Activated gamma-delta T cell treated with anti-CD3 and anti-CD28 coated beads, Interleukin-2, amount 50 U/mL, for 16 hours (primary cell): ENCODE measurements at regions not wholly inside any gene's neighbourhood (a gene's known extent, or its start where the extent isn't known, plus 50 kb on each side); places are given as distances from the start of the nearest gene placed in this dataset.

Experiments used
- DNase-seq: peaks from one replicate; pipeline ENCODE4 v3.0.0-alpha.2; 2020; ENCODE audit warnings: low read depth

- DNase-seq, result no peak
These were observed 385.6 kb downstream of the GRIN2B start for GRCh38 chr12:13595536-13596443.

DNA sequence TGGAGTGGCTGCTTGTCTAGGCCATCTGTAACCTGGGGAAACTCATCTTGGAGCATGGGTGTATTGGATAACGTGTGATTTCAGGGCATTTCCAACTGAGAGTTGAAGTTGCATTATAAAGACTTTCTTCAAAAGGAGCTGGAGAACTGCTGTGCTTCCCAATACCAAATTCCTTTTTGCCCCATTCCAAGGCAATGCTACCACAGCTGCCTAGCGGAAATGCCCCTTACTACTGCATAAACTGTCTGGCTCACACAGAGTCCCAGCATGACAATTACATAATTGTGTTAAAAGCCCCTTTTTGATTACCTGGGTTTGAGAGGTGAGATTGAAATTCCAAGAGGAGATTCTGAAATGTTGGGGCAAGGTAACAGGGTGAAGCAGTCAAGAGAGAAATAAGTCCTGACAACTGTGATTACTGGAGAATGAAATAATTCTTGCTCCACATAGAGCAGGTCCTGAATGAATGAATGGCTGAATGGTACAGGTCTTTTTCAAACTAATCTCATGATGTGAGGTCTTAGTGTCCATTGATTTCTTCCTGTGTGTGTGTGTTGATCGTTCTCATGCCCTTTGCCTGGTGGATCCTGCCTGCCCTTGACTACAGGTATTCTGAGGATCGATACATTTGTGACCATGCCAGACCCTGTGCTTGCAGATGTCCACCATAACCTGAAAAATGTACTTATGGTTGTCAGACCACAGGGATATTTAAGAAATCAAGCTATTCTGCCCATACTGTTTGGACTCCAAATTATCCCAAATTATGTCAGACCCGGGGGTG lies 386.5 kb downstream of the GRIN2B start:
- no peak for DNase-seq

- no peak for DNase-seq
These were observed 389.1 kb downstream of the GRIN2B start for GRCh38 chr12:13592063-13592942.

DNA sequence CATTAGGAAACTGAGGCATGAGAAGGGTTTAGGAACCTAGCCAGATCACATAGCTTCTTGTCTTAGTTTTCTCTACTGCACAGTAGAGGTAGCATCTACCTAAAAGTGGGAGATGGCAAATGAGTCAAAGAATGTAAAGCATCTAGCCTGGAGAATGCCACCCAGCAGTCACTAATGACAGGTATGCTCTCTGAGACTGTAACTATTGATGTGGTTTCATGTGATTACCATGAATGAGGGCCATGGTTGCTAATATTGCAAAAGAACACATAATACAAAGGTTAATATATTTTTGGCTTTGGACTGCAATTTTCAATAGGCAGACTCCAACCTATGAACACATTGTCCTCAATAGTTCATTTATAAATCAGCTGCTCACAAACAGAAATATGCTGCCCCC lies 389.9 kb downstream of the GRIN2B start:
- no peak for DNase-seq

GRCh38 chr12:13591059-13591458 lies 390.3 kb downstream of the GRIN2B start:
- DNase-seq, result no peak

DNA sequence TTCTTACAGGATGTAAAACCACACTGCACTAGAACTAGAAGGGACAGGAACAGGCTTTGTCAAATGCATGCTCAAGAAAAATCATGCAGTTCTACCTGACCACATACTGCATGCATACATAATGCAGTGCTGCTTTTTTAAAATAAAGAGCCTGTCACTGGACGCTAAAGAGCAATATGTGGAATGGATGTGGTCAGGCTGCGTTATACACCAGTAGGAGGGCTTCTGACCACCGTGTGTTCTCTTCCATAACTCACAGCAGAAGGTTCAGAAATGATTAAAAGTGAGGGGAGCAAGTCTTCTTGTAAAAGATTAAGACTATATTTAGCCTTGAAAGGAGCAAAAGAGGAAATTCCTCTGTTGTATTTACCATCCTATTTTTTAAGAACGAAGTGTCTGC lies 392.0 kb downstream of the EMP1 start:
- no peak for DNase-seq

DNA sequence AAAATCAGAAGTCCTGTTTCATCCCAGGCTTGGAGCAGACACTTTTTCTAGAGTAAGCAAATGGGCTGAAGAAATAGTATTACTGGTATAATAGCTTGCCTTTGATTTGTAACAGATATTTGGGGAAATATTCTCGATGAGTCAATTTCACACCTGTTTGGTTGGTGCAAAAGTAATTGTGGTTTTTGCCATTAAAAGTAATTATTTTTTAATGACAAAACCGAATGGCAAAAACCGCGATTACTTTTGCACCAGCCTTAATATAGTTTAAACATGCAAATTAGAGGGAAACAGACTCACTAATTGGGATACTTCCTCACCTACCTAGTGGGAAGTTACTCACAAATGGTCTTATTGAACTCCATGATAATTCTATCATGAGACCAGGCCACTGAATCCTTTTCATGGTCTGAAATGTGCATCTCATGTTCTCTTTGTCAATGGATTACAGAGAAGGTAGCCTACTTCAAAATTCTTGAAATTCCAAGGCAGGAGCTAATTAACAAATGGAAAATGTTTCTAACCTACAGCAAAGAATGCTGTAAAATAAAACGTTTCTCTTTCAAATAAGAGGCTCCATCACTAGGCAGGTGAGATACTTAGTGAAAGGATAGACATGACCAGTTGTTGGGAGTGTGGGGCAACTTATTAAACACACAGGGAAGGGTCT lies 391.3 kb downstream of the EMP1 start:
- no peak for DNase-seq

DNA sequence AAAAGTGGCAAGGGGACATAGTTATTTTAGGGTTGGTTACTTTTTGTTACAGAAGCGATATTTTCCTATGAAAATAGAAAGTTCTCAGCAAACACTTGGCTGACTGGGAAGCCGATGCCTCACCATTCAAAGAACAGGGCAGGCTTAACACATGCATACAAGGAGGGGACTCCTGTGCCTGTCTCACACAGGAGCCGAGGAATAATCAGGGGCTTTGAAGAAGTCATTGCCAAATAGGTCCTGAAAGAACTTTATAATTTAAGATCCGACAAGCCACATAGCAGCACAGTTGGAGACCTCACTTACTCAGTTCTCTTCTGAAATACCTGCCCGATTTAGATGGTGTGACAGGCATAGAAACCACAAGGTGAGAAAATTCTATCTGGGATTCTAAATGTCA lies 389.8 kb downstream of the EMP1 start:
- DNase-seq, result no peak

DNA sequence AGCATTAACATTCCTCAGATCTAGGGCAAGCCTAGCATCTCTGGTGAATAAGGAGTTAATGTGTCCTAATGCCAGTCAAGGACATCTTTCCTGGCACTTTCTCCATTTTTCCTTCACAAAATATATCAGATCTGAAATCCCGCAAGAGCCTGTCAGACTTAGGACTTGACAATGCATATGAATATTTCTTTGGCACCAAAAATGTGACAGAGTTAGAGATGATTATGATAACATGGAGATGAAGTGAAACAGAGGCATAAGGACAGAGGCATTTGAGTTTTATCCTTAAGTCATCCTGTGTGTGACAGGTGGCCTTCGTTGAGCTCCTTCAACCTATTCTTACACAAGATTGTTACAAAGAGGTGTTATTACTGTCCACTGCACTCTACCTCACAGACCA lies 388.0 kb downstream of the EMP1 start:
- no peak for DNase-seq

DNA sequence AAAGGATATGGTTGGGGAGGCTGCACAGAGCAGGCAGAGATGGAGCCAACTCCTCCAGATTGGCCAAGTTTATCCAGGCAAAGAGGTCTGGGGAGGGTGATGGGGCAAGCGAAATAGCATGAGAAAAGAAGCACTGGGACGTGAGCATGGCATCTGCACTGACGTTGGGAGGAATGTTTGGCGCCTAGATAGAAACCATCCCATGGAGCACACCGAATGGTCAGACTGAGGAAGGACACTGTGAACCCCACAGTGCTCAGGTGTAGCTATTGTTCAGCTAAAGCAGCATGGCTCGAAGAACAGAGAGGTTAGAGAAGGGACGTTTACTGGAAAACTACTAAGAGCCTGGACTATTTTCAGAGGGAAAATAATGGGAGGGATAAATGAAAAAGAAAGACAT lies 387.1 kb downstream of the EMP1 start:
- DNase-seq, result no peak

DNA sequence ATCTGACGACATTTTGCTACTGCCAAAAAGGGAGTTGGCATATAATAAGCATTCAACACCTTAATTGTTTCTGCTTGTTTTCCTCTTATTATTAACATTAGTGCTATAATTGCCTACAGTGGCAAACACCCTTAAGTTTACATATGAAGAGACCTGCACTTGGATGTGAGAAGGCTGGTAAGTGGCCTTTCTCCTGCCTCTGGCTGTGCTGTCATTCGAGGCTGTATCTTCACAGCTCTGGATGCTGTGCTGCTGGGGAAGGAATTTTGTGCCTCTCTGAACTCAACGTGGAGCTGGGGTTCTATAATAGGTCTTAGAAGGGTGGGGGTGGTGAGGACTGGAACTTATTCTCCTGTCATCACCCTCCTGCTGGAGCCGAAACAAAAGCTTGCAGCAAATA lies 385.9 kb downstream of the EMP1 start:
- no peak for DNase-seq

- no peak for DNase-seq
These were observed 384.5 kb downstream of the EMP1 start for GRCh38 chr12:13581031-13581430.

DNA sequence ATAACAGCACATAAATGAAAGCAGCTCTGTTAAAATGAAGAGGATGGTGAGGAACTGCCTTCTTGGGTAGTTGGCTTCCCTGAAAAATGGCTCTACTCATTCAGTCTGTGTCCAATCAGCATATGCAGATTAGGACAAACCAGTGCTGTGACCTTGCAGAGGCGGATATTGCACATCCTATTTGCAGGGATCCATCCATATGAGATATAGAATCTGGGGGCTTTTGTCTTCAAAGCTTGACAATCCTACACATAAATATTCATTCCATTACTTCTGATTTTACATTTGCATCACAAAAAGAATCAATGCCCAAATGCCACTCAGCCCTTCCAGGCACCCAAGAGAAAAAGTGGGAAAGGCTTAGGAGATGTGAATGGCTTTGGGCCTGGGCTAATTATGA lies 383.7 kb downstream of the EMP1 start:
- DNase-seq, result no peak

GRCh38 chr12:13576935-13577500 lies 380.5 kb downstream of the EMP1 start:
- DNase-seq, result no peak

DNA sequence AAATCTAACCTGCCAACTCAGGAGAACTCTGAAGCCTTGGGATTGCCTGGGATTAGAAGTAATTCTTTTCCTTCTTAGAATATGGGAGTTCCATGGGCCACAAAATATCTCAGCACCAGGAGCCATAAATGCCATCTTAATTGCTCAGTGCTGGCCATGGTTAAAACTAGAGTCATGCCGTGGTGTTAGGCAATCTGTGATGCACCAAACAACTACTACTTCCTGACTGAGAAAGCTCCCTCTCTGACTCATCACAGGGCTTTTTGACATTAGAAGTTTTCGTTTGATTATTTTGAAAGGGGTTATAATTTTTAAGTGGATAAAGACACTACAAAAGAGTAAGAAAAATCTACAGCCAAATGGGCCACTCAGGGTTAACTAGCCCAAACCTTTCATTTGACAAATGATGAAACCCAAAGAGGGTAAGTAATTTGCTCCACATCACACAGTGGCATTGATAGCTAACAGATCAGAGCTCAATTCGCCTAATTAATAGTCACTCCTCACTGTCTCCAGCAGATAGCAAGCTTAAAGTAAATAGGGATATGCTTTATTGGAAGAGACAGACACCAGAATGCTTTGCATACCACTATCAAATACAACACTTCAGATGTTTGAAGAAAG lies 377.3 kb downstream of the EMP1 start:
- no peak for DNase-seq

DNA sequence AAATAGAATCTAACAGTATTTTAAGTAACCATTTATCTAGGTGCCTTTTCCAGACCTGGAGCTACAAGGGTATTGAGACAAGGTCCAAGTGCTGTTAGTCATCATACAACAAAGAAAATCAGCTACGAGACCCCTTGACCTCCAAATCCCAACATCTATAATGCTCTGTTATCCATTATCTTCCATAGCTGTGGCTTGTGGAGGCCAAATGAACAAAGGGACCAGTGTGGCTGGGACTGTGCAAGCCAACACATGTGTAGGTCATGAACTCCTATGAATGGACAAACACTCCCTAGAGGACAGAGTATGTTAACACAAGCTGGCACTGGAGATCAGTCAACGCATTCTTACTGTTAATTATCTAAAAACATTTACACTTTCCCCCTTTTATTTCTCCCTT lies 374.5 kb downstream of the EMP1 start:
- DNase-seq, result no peak

DNA sequence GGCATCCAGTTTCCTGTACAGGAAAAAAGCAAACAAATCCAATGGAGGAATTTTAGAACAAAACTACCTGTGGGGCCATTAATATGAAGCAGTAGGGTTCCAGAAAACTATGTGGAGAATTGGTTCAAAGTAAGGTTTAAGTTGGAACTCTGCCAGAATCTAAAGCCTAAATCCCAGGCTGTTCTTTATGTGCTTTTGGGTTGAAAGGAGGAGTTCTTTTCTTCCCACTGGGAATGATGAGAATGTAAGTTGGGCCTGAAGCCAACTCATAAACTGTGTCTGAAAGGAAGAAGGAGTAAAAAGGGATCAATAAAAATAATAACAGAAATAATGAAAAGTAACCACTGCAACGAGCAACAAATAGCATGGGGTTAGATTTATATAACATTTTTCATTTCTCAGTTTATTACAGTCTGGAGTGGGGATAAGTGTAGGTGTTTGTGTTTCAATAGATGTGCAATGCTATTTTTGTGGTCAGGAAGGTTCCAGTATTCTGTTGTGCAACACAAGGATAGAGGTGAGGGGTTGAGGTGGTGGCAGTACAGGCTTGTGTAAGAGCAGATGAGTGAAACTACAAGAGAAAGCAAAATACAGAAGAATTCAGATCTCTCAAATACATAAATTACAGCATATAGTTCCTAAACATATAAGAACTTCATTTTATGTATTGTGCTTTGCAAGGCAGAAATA lies 373.6 kb downstream of the EMP1 start:
- no peak for DNase-seq

DNA sequence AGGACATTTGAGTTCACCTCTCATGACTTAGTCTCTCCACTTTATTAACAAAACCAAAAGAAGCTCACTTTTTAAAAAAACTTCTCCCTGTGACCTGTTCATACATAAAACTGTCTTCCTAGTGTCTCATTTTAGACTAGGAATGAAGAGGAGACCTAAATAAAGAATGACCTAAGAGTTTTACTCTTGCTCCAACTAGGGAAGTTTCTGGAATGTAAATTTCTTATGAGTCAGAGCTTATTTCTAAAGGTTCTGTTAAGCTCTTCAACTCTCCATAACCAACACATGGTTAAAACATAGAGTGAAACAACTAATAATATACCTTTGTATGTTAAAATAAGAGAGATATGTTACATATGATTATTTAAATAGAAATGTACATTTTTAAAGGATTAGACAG lies 369.8 kb downstream of the EMP1 start:
- no peak for DNase-seq

GRCh38 chr12:13564266-13564810 lies 367.8 kb downstream of the EMP1 start:
- DNase-seq, result no peak

DNA sequence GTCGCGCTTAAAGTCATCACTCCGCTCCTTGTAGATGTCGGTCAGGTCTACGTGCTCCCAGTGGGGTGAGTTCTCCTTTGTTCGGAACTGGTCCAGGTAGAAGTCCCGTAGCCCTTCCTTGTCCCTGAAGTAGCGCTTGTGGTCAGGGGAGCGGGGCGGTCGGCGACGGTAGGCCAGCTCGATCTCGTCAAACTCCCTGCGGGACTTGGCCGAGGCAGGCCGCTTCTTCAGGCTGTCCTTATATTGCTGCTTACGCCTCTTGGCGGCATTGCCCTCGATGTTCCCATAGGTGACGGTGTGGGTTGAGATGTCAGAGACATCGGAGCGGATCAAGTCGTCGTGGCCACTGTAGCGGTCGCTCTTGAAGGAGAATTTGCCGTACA lies 367.2 kb downstream of the EMP1 start:
- no peak for DNase-seq
